CD4-positive, alpha-beta T cell treated with Interleukin-12 subunit alpha and Interleukin-12 subunit beta, for 1 hour (primary cell): ENCODE measurements at regions not wholly inside any gene's neighbourhood (a gene's known extent, or its start where the extent isn't known, plus 50 kb on each side); places are given as distances from the start of the nearest gene placed in this dataset.
"Not testable (repeated sequence)": the region's sequence is repeated elsewhere in the genome, so short reads cannot be mapped to it uniquely, and the experiment has no call there.

Source experiments
- DNase-seq: peaks from one replicate; pipeline ENCODE4 v3.0.0-alpha.2; 2020

DNA sequence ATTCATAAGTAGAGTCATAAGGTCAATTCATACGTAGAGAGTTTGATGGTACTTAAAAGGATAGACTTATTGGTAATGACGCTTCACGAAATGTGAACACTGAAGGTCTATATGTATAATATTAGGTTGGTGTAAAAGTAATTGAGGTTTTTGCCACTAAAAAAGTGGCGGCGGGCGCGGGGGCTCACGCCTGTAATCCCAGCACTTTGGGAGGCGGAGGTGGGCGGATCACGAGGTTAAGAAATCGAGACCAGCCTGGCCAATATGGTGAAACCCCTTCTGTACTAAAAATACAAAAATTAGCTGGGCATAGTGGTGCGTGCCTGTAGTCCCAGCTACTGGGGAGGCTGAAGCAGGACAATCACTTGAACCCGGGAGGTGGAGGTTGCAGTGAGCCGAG is 1721.1 kb downstream of the SUCLG1 start:
- not testable (repeated sequence) for DNase-seq

GRCh38 chr2:82735336-82735735 is 1723.7 kb downstream of the SUCLG1 start:
- DNase-seq, result no peak

DNA sequence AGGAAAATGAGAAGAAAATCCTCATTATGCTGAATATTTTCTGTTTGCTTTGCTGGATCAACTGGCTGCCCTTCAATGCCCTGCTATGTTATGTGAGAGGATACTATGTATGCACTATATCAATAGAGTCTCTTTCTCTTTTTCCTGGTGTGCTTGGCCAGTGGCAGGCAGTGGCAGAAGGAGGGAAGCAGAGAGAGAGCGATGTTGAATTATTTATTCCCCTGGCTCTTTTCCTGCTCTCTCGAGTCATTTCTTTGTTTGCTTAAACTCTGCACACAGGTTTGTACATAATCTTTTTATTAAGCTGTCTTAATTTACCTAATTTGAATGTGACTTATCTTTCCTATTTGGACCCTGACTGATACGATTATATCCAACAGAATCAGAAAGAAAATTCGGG is 1727.3 kb downstream of the SUCLG1 start:
- no peak for DNase-seq

- DNase-seq, result no peak
Observed at GRCh38 chr2:82730811-82731210, 1728.3 kb downstream of the SUCLG1 start.

DNA sequence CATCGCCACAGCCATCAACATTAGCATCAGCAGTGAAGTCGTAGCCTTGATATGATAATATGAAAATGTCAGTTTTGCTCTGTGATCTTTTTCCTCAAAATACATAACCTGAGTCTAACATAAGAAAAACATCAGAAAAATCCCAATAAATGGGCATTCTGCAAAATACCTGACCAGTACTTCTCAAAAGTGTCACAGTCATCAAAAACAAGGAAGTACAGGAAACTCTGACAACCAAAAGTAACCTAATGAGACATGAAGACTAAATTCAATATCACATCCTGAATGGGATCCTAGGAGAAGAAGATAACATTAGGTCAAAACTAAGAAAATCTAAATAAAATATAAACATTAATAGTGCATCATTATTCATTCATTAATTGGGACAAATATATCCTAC is 1731.0 kb downstream of the SUCLG1 start:
- no peak for DNase-seq

DNA sequence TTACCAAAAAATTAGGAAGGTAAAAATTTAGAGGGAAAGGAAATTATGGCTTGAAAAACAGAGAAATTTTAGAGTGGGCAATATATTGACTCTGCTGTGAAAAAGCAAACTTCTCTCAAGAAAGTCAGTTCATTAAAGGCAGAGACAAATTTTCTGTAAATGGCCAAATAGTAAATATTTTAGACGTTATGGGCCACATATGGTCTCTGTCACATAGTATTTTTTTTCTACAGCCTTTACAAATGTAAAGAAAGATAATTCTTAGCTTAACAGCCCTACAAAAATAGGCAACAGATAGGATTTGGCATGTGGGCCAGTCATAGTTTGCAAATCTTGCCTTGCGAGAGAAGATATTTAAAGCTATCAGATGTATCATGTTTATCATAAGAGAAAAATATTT is 1750.4 kb downstream of the SUCLG1 start:
- no peak for DNase-seq

DNA sequence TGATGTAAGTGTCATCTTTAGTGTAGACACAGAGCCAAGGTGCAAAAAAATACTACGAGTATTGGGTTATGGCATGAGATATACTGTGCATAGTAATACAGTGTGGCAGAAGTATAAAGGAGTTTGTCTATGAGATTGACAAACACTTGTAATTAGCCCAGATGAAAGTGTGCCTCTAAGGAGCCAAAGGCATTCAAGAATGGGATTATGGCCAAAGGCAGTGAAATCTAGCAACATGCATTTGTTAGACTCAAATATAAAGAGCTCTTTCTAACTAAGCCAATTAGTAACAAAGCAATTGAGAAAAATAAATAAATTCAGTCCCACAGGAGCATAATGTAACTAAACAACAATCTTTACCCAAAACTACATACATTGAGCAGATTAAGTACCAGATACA is 1761.8 kb downstream of the SUCLG1 start:
- DNase-seq, result no peak

GRCh38 chr2:82694431-82694830 is 1764.6 kb downstream of the SUCLG1 start:
- DNase-seq, result no peak

GRCh38 chr2:82690757-82691411 is 1768.2 kb downstream of the SUCLG1 start:
- no peak for DNase-seq

- no peak for DNase-seq
Observed at GRCh38 chr2:82675186-82675585, 1783.9 kb downstream of the SUCLG1 start.

DNA sequence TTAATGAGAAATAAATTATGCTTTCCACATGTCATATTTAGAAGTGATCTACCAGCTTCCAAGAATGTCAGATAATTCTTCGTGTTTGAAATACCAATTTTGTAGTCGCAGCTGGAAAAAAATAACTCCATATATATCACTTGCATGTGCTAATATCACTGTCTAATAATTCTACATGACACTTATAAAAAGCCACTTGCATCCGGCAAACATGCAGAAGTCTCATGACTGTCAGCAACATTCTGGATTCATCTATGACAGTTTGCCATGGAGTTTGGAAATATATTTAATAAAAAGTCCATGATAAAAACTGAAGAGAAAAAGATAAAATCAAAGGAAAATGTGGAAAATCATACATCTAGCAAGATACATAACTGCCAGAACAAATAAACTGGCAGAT is 1784.4 kb downstream of the SUCLG1 start:
- DNase-seq, result no peak

GRCh38 chr2:82667491-82667890 is 1791.6 kb downstream of the SUCLG1 start:
- no peak for DNase-seq

GRCh38 chr2:82665691-82666090 is 1793.4 kb downstream of the SUCLG1 start:
- DNase-seq, result no peak

GRCh38 chr2:82657106-82657505 is 1802.0 kb downstream of the SUCLG1 start:
- no peak for DNase-seq

DNA sequence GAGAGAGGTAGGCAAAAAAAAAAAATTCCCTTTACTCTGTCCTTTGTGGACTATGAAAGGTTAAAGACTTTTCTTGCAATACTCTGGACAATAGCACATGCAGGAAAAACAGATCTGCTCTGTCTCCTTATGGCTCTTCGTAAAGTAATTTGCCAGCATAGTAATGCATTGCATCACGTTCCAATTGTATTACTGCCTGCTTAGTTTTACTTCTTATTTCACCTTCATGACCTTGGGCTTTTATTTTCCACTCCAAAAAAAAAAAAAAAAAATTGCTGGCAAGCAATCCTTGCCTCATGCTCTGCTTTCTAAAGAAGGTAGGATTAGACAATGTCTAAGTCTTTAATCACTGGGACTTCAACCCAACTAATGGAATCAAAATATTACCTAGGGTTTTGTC is 1802.7 kb downstream of the SUCLG1 start:
- no peak for DNase-seq

GRCh38 chr2:82652117-82652516 is 1807.0 kb downstream of the SUCLG1 start:
- DNase-seq, result no peak

DNA sequence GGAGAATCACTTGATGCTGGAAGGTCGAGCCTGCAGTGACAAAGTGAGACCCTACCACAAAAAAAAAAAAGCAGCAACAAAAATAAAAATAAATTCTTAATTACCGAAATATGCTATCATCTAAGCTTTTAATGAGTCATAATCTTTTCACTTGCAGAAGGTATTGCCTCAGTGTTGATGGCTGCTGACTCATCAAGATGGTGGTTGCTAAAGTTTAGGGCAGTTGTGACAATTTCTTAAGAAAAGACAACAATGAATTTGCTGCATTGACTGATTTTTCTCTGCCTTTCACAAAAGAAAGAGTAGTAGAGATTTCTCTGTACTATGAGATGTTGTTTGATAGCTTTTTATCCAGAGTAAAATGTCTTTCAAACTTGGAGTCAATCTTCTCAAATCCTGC is 1809.0 kb downstream of the SUCLG1 start:
- no peak for DNase-seq

- DNase-seq, result no peak
Observed at GRCh38 chr2:82641598-82642180, 1817.4 kb downstream of the SUCLG1 start.

- no peak for DNase-seq
Observed at GRCh38 chr2:82636402-82637020, 1822.6 kb downstream of the SUCLG1 start.

GRCh38 chr2:82599021-82599420 is 1860.1 kb downstream of the SUCLG1 start:
- no peak for DNase-seq

GRCh38 chr2:82596581-82596980 is 1862.5 kb downstream of the SUCLG1 start:
- no peak for DNase-seq

- no peak for DNase-seq
Observed at GRCh38 chr2:82591718-82592117, 1867.4 kb downstream of the SUCLG1 start.

GRCh38 chr2:82576656-82577055 is 1882.4 kb downstream of the SUCLG1 start:
- DNase-seq, result no peak

DNA sequence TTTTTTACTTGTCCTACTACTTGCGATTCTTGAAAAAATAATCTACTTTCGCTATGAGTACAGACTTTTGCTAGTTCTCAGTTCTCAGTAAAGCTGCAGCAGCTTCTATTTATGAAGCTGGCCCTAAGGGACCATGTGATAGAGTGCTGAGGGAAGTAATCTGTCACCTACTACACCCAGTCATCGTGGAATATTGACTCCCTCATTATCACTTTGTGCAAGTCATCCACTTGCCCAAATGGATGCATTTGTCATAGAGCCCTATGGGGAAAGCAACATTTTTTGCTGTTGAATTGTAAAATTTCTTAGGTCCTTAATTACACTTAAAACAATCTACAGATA is 1919.8 kb downstream of the SUCLG1 start:
- DNase-seq, result no peak
